Ramos (cell line): ENCODE measurements at regions not wholly inside any gene's neighbourhood (a gene's known extent, or its start where the extent isn't known, plus 50 kb on each side); places are given as distances from the start of the nearest gene placed in this dataset.

Experiments used
- in situ Hi-C: fragments of 300-500 bp; cut with MboI; formaldehyde crosslinking; loops from one replicate; pipeline ENCODE4 v1.14.3; 2022; ENCODE audit warnings: low sequenced_read_pairs; ENCODE audit not compliant: unreplicated experiment

DNA sequence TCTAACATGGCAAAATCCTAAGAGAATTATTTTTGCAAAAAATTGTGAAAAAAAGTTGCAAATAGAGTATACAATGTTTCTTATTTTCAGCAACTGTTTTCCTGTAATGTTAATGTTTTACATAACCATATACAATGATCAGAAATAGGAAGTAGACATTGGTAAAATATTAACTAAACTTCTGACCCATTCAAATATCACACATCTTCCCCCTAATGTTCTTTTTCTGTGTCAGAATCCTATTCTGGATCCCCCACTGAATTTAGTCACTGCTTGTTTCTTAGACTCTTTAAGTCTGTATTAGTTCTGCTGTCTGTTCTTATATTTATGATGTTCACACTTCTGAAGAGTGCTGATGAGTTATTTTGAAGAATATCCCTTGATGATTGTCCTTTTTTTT, 62.0 kb downstream of the HFE start:
- in situ Hi-C loops: no loop called here

DNA sequence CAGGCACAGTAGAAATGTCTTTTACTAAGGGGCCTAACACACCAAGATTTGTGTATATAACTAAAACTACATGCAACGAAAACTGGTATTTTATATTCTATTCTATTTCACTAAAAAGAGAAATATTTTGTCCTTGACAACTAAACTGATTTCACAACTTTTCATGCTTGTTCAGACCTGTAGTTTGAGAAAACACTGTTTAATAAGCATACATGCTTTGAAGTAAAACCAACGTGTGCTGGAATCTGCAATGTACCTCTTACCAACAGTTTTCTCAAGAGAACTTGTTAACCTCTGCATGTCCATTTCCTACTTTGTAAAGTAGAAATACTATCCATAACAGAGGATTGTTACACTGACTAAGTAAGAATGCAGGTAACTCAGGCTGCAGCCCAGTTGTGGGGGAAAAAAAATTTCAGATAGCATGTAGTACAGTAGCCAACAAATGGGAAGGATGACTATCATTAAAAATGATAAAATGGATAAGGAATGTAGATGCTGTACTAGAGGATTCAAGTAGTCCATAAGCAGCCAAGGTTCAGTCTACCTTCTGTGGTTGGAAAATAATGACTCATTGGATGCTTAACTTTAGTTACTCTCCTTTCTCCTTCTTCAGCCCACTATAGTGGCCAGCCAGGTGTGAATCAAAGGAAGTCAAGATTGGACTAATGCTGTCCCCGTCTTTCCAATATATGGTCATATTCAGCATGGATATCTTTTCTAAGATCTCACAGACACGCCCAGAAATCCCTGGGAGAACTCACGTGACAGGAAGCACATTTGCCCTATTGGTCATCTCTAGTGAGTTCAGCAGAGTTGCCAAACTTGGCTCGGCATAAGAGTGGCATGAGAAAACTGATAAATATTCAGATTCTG, 65.2 kb downstream of the HFE start:
- in situ Hi-C loops: no loop called here

DNA sequence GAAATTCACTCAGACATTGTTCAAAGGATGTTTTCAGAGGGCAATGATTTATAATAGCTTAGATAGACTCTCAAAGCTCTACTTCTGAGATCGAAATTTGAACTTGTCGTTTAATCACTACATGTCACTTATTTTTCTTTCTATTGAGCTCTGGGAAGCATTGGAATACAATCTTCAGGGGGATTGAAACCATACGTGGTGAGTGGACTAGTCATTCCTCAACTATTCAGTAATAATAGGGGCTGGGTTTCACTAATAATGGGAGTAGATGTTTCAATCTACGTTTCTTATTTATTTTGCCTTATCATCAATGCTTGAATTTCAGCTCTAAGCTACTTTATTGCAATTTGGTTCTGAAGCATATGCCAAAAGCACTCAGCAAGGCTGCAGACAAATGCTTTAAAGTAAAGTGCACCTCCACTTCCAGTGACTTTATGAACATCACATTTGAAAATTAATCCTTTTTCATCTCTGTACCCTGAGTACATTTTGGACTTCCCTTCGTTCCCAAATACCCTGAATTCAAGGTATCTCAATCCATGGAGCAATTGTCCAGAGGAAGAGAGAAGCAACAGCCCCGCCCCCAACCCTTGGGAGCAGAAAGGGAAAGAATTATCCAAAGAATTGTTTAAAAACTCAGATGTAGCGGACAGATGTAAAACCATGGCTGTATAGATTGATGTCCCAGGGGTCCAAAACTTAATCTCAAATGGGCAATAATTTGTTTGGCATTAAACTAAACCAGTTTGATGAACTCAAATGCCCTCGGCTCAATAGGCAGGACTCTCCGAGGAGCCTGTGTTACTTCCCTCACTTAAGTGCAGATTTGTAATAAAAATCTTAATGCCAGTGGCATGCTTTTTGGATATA, 68.1 kb downstream of the HFE start:
- in situ Hi-C loops: no loop called here

DNA sequence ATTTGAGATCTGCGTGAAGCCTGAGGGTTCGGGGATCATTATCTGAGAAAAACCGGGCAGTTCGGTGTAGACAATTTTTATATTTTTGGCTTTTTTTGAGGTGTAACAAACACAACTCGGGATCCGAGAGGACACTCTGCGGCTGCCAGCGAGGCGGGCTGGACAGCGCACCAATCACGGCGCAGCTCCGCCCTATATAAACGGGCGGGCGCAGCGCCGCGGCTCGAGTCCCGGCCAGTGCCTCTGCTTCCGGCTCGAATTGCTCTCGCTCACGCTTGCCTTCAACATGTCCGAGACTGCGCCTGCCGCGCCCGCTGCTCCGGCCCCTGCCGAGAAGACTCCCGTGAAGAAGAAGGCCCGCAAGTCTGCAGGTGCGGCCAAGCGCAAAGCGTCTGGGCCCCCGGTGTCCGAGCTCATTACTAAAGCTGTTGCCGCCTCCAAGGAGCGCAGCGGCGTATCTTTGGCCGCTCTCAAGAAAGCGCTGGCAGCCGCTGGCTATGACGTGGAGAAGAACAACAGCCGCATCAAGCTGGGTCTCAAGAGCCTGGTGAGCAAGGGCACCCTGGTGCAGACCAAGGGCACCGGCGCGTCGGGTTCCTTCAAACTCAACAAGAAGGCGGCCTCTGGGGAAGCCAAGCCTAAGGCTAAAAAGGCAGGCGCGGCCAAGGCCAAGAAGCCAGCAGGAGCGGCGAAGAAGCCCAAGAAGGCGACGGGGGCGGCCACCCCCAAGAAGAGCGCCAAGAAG, 69.0 kb downstream of the HFE start:
- in situ Hi-C loops: no loop called here

GRCh38 chr6:26156850-26157250, 69.6 kb downstream of the HFE start:
- in situ Hi-C loops: no loop called here

GRCh38 chr6:26157251-26158075, 70.2 kb downstream of the HFE start:
- in situ Hi-C loops: no loop called here

- in situ Hi-C loops: no loop called here
These were observed 70.9 kb downstream of the HFE start for GRCh38 chr6:26158076-26158580.

DNA sequence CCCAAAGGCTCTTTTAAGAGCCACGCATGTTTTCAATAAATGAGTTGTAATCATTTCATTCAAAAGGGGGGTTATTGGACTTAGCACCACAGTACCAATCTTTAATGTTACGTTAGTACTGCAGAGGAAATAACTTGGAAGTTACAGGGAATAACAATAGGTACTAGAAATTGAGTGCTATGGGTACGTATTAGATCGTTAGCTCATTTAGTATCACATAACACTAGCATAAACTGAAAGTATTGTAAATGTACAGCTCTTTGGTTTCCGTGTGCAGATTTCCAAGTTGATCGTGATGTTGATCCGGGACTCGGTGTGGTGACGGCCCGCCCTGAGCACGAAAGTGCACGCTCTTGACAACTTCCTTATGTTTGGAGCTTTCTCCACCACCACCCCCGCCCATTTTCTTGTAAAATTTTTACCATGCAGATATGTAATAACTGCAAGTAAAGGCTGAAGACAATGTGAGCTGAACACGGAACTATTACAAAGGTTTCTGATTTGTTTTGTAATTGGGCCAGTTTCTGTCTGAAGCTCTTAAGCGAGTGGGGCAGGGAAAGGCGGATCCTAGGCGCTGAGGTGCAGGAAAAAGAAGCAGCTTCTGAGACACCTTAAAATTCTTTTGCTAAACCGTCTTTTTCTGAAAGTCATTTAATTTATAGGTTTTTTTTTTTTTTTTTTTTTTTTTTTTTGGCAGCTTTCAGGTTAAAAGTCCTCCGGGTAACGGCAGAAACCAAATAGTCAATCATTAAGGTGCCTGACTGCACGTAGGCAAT, 71.5 kb downstream of the HFE start:
- in situ Hi-C loops: no loop called here

GRCh38 chr6:26159357-26160273, 72.4 kb downstream of the HFE start:
- in situ Hi-C loops: no loop called here

DNA sequence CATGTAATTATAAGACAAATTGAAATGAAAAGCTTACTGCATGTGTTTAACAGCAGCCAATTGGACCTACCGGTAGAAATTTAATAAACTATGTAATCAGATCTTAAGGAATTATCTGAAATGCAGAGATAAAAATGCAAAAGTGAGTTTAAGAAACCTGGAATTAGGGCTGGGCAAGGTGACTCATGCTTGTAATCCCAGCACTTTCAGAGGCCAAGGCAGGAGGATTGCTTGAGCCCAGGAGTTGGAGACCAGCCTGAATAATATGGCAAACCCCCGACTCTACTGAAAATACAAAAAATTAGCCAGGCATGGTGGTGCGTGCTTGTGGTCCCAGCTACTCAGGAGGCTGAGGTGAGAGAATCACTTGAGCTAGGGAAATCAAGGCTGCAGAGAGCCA, 74.1 kb downstream of the HFE start:
- in situ Hi-C loops: no loop called here

GRCh38 chr6:26162399-26162798, 75.2 kb downstream of the HFE start:
- in situ Hi-C loops: no loop called here

DNA sequence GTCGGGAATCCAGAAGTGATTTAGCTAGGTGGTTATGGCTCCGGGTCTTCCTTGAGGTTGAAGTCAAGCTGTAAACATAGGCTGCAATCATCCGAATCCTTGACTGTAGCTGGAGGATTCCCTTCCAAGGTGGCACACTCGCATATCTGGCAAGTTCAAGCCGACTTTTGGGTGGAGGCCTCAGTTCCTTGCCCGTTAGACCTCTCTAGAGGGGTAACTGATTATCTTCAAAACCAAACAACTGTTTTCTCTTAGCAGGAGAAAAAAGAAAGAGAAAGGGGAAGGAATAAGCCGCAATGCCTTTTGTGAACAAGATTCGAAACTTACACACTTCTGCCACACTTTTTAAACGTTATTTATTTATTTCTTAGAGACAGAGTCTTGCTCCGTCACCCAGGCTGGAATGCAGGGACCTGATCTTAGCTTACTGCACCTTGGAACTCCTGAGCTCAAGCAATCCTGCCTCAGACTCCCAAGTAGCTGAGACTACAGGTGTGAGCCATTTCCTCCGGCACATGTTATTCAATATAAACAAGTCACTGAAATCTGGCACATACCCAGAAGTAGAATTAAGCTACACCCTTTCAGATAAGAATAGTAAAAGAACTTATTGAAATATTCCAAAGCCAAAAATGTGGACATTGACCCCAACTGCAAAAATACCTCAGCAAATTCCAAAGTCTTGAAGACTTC, 76.3 kb downstream of the HFE start:
- in situ Hi-C loops: no loop called here

DNA sequence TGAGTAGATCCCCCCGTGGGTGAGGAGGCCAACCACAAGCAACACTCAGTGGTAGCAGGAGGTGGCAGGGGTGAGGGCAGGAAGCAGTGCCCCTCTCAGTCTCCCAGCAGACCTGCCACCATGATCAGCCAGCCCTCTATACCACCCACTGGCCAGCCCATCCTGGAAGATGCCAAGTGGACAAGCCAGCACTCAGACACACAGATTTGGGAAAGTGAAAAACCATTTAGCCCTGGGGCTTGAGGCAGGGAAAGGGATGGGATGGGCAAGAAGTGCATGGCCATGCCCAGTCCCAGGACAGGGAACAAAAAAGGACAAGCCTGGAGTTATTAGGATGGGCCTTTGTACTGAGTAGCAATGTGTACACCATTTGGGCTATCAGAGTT, 76.9 kb downstream of the HFE start:
- in situ Hi-C loops: no loop called here

DNA sequence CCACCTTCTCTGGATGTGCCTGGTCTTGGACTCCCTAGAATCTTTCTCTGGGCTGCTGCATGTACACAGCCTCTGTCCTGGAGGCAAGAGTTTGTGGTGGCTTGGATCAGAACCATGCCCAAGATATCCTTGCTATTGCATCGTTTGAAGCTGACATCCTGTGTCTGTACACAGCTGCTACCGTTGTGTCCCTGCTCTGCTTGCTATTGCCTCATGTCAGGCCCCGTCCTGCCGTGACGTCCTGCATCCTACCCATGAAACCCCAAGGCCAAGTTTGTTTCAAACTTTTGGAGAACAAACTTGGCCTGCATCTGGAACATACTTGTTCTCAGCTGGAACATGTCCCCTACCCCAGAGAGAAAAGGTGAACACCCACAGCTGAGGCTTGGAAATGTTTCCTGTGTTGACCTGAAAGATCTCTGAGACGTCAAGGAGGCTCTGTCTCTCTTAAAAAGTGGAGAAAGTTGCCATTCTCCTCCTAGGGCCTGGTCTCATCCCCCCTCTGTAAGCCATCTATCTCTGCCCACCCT, 78.1 kb downstream of the HFE start:
- in situ Hi-C loops: no loop called here

- in situ Hi-C loops: no loop called here
These were observed 83.0 kb downstream of the HFE start for GRCh38 chr6:26170181-26170580.

DNA sequence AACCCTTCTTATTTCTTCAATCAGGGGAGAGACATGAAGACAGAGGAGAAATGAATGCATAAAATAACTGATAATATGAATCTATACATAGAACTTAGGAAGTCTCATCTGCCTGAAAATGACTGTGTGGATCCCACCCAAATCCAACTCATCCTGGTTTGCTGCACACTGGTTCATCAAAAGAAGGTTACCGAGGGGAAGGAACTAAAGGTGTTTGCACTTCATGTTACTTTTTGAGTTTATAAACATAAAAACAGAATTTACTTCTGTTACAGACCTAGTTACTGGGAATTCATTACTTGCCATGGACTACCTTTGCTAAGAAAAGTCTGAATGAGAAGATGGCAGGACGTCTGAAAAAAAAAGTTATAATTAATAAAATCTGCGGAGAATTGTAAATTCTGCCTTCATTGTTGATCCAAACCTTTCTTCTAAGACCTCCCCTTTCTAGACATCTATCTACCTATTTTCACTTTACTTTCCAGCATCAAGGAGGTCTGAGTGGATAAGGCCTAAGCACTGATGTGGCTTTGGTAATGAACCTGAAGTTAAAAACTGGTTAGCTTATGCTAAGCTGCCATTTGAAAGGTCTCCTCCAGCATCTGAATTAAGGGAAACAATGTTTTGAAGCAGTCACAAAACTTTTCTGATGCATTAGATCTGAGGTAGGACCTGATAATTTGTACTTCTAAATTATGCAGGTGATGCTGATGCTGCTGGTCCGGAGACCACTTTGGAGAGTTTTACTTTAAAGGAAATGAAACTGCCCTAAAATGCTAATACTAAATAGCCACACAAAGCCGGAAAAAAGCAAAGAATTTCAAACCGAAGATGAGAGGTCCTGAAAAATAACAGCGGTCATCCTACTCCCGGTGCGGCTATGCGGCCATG, 84.0 kb downstream of the HFE start:
- in situ Hi-C loops: no loop called here
